Suprapubic skin (tissue), 4 donors: ENCODE measurements at regions not wholly inside any gene's neighbourhood (a gene's known extent, or its start where the extent isn't known, plus 50 kb on each side); places are given as distances from the start of the nearest gene placed in this dataset.

Experiments
- EP300 ChIP-seq: sonication (generic); formaldehyde crosslinking; IDR thresholded peaks from one replicate; pipeline ENCODE4 v1.6.1; 2017; ENCODE audit warnings: antibody characterized with exemption
- POLR2A ChIP-seq, 2 donors: fragments of 450-650 bp; IDR thresholded peaks; one replicate each; pipeline ENCODE4 v1.6.1; 2017; ENCODE audit warnings: antibody characterized with exemption in 2 of 2, mild to moderate bottlenecking in 2 of 2, moderate library complexity in 2 of 2
- POLR2AphosphoS5 ChIP-seq, 3 donors: sonication (generic); formaldehyde crosslinking; IDR thresholded peaks; one replicate each; pipeline ENCODE4 v1.6.1; 2017; ENCODE audit warnings: antibody characterized with exemption in 3 of 3
- TF ChIP-seq, protein P1 (sequence below), 2 donors: fragments of 200-600 bp in 1 of 2; fragments of 450-650 bp in 1 of 2; sonication (generic) in 1 of 2; IDR thresholded peaks; one replicate each; pipeline ENCODE4 v1.5.1; 2016 to 2019; ENCODE audit warnings: antibody characterized with exemption in 2 of 2, mild to moderate bottlenecking in 1 of 2, moderate library complexity in 1 of 2

DNA sequence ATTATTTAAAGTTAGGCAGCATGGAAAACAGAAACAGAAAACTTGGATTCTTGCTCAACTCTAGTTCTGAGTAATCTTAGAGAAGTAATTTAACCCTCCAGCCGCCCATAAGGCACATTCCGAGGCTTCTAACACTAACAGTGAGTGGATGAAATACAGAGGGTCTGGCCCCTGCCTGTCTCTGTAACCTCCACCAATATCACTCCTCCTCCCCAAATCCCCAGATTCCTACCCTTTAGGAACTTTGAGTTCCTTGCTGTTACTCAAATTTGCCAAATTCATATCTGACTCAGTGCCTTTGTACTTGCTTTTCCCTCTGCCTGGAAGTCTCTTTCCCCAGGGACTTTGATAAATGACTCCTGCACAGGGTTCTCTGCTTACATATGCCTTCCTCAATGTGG lies 112.5 kb upstream of the TGFBR2 start:
- TF ChIP-seq, protein P1, sequence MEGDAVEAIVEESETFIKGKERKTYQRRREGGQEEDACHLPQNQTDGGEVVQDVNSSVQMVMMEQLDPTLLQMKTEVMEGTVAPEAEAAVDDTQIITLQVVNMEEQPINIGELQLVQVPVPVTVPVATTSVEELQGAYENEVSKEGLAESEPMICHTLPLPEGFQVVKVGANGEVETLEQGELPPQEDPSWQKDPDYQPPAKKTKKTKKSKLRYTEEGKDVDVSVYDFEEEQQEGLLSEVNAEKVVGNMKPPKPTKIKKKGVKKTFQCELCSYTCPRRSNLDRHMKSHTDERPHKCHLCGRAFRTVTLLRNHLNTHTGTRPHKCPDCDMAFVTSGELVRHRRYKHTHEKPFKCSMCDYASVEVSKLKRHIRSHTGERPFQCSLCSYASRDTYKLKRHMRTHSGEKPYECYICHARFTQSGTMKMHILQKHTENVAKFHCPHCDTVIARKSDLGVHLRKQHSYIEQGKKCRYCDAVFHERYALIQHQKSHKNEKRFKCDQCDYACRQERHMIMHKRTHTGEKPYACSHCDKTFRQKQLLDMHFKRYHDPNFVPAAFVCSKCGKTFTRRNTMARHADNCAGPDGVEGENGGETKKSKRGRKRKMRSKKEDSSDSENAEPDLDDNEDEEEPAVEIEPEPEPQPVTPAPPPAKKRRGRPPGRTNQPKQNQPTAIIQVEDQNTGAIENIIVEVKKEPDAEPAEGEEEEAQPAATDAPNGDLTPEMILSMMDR (IDR thresholded peaks at IDR 0.05): no peak
- TF ChIP-seq POLR2A (IDR thresholded peaks at IDR 0.05): no peak
- peak in 1 of 3 donors; percentile 63 for TF ChIP-seq POLR2AphosphoS5 (IDR thresholded peaks at IDR 0.05)
- no peak for TF ChIP-seq EP300
